C4-2B (cell line): ENCODE measurements at regions not wholly inside any gene's neighbourhood (a gene's known extent, or its start where the extent isn't known, plus 50 kb on each side); places are given as distances from the start of the nearest gene placed in this dataset.

Experiments used
- ZFX ChIP-seq: fragments of 450-650 bp; IDR thresholded peaks from 2 replicates; pipeline ENCODE4 v1.6.1; 2017
- TF ChIP-seq, protein P1 (sequence below): fragments of 450-650 bp; conservative IDR thresholded peaks from 2 replicates; pipeline ENCODE4 v1.5.1; 2017; ENCODE audit warnings: mild to moderate bottlenecking

DNA sequence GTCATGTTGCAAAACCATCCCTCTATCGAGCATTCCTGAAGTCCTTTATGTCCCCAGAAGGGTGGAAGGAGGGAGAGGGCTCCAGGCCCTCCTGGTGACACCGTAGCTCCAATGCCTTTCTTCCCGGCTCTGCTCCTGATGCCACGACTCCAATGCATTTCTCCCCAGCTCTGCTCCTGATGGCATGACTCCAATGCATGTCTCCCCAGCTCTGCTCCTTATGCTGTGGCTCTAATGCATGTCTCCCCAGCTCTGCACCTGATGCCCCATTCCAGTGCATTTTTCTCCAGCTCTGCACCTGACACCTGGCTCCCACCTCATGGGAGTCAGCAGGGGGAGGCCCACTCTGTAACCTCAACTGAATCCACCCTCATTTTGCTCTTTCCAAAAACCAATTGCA is 153.0 kb upstream of the SALL3 start:
- TF ChIP-seq, protein P1, sequence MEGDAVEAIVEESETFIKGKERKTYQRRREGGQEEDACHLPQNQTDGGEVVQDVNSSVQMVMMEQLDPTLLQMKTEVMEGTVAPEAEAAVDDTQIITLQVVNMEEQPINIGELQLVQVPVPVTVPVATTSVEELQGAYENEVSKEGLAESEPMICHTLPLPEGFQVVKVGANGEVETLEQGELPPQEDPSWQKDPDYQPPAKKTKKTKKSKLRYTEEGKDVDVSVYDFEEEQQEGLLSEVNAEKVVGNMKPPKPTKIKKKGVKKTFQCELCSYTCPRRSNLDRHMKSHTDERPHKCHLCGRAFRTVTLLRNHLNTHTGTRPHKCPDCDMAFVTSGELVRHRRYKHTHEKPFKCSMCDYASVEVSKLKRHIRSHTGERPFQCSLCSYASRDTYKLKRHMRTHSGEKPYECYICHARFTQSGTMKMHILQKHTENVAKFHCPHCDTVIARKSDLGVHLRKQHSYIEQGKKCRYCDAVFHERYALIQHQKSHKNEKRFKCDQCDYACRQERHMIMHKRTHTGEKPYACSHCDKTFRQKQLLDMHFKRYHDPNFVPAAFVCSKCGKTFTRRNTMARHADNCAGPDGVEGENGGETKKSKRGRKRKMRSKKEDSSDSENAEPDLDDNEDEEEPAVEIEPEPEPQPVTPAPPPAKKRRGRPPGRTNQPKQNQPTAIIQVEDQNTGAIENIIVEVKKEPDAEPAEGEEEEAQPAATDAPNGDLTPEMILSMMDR: no peak
- no peak for TF ChIP-seq ZFX
